OCI-M1 (cell line): ENCODE measurements at regions not wholly inside any gene's neighbourhood (a gene's known extent, or its start where the extent isn't known, plus 50 kb on each side); places are given as distances from the start of the nearest gene placed in this dataset.

ENCODE experiments used
- DNase-seq: peaks from one replicate; lab custom pipeline; 2025; lab: John Stamatoyannopoulos, UW

- peak; percentile 26 for DNase-seq
These were observed 50.3 kb downstream of the UTRN start for GRCh38 chr6:144335311-144335861.

GRCh38 chr6:144335914-144336313 lies 50.8 kb downstream of the UTRN start:
- no peak for DNase-seq

GRCh38 chr6:144336900-144337299 lies 51.8 kb downstream of the UTRN start:
- DNase-seq: no peak

- no peak for DNase-seq
These were observed 53.3 kb downstream of the UTRN start for GRCh38 chr6:144338474-144338873.

- peak; percentile 54 for DNase-seq
These were observed 54.0 kb downstream of the UTRN start for GRCh38 chr6:144338951-144339700.

GRCh38 chr6:144339859-144340452 lies 54.8 kb downstream of the UTRN start:
- DNase-seq: no peak

GRCh38 chr6:144340541-144341371 lies 55.6 kb downstream of the UTRN start:
- no peak for DNase-seq

GRCh38 chr6:144341831-144342527 lies 56.8 kb downstream of the UTRN start:
- DNase-seq: peak; percentile 28

- DNase-seq: peak; percentile 62
These were observed 58.7 kb downstream of the UTRN start for GRCh38 chr6:144343701-144344428.

- no peak for DNase-seq
These were observed 59.5 kb downstream of the UTRN start for GRCh38 chr6:144344646-144345045.

- no peak for DNase-seq
These were observed 60.3 kb downstream of the UTRN start for GRCh38 chr6:144345451-144345850.

GRCh38 chr6:144346719-144347447 lies 61.7 kb downstream of the UTRN start:
- DNase-seq: no peak

GRCh38 chr6:144347448-144347759 lies 62.3 kb downstream of the UTRN start:
- DNase-seq: no peak

- no peak for DNase-seq
These were observed 62.8 kb downstream of the UTRN start for GRCh38 chr6:144347933-144348332.

- peak; percentile 68 for DNase-seq
These were observed 64.8 kb downstream of the UTRN start for GRCh38 chr6:144349690-144350527.

- no peak for DNase-seq
These were observed 65.4 kb downstream of the UTRN start for GRCh38 chr6:144350528-144350880.

- DNase-seq: no peak
These were observed 66.4 kb downstream of the UTRN start for GRCh38 chr6:144351379-144352127.

GRCh38 chr6:144352331-144352730 lies 67.2 kb downstream of the UTRN start:
- no peak for DNase-seq

- DNase-seq: no peak
These were observed 68.8 kb downstream of the UTRN start for GRCh38 chr6:144353871-144354314.
